Large intestine (tissue), 3 donors: ENCODE measurements at regions not wholly inside any gene's neighbourhood (a gene's known extent, or its start where the extent isn't known, plus 50 kb on each side); places are given as distances from the start of the nearest gene placed in this dataset.
"Not testable (repeated sequence)": the region's sequence is repeated elsewhere in the genome, so short reads cannot be mapped to it uniquely, and the experiment has no call there.

Source experiments
- DNase-seq, 2 donors: peaks; one replicate each; pipeline versions ENCODE4 v3.0.0 to v3.0.0-alpha.2; 2013
- H3K27ac ChIP-seq: one replicate; pipeline ENCODE4 v1.5.1; 2013; ENCODE audit warnings: low read length
- H3K27me3 ChIP-seq: 2 replicates; pipeline ENCODE4 v1.6.1; 2013; ENCODE audit warnings: low read length; ENCODE audit not compliant: control insufficient read depth, insufficient read depth
- H3K36me3 ChIP-seq: 2 replicates; pipeline ENCODE4 v1.6.1; 2013; ENCODE audit warnings: low read length; ENCODE audit not compliant: control insufficient read depth, insufficient read depth
- H3K4me1 ChIP-seq: one replicate; pipeline ENCODE4 v1.6.1; 2013; ENCODE audit warnings: low read length; ENCODE audit not compliant: control insufficient read depth, insufficient read depth
- H3K4me3 ChIP-seq: one replicate; pipeline ENCODE4 v1.5.1; 2013; ENCODE audit warnings: low read length
- H3K9me3 ChIP-seq: one replicate; pipeline ENCODE4 v1.6.1; 2013; ENCODE audit warnings: mild to moderate bottlenecking, low read depth, low read length, moderate library complexity; ENCODE audit not compliant: control insufficient read depth
- WGBS: methylation state at CpG from one replicate; pipeline ENCODE4 v1.1.5; 2013; ENCODE audit warnings: low lambda C conversion rate; ENCODE audit not compliant: insufficient coverage; 5-methylcytosine and 5-hydroxymethylcytosine counted together

GRCh38 chr6:79416931-79417330, 120.3 kb downstream of the LCA5 start:
- no peaks in the 10 kb centered on the region for H3K36me3 ChIP-seq
- 100% methylated on average over 1 of the region's 2 CpGs for WGBS
- no peaks in the 10 kb centered on the region for H3K9me3 ChIP-seq
- H3K27ac ChIP-seq, result no peak overlapping the region
- no peaks in the 10 kb centered on the region for H3K27me3 ChIP-seq
- DNase-seq, result no peak
- H3K4me3 ChIP-seq, result no peak overlapping the region
- H3K4me1 ChIP-seq, result peaks cover 5% of the 10 kb centered on the region

GRCh38 chr6:79413562-79414002, 123.6 kb downstream of the LCA5 start:
- no peaks in the 10 kb centered on the region for H3K9me3 ChIP-seq
- no peak for DNase-seq
- no peaks in the 10 kb centered on the region for H3K36me3 ChIP-seq
- no peaks in the 10 kb centered on the region for H3K4me1 ChIP-seq
- H3K27ac ChIP-seq, result no peak overlapping the region
- H3K27me3 ChIP-seq, result no peaks in the 10 kb centered on the region
- whole genome bisulfite sequencing, result no CpG with 5 or more reads among the region's 2 CpGs
- H3K4me3 ChIP-seq, result no peak overlapping the region

- WGBS, result 91% methylated on average over 1 of the region's 2 CpGs
- no peak for DNase-seq
Observed at GRCh38 chr6:79410806-79411205, 126.4 kb downstream of the LCA5 start.

GRCh38 chr6:79408256-79408974, 128.8 kb downstream of the LCA5 start:
- no peak overlapping the region for H3K4me3 ChIP-seq
- H3K27ac ChIP-seq, result no peak overlapping the region
- no peaks in the 10 kb centered on the region for H3K27me3 ChIP-seq
- 90% methylated on average over 2 of the region's 7 CpGs for WGBS
- H3K4me1 ChIP-seq, result peaks cover 17% of the 10 kb centered on the region
- H3K36me3 ChIP-seq, result no peaks in the 10 kb centered on the region
- peaks cover 4% of the 10 kb centered on the region for H3K9me3 ChIP-seq
- no peak for DNase-seq

More at GRCh38 chr6:79410806-79411205, 126.4 kb downstream of the LCA5 start:
- Histone ChIP-seq H3K4me3 (no peak overlapping the region), H3K4me1 (no peaks in the 10 kb centered on the region), H3K36me3 (no peaks in the 10 kb centered on the region), H3K27me3 (no peaks in the 10 kb centered on the region), H3K9me3 (peaks cover 1% of the 10 kb centered on the region), H3K27ac (no peak overlapping the region)

- peaks cover 45% of the 10 kb centered on the region for H3K4me1 ChIP-seq
- H3K4me3 ChIP-seq, result no peak overlapping the region
- WGBS, result no CpG with 5 or more reads among the region's 8 CpGs
- no peaks in the 10 kb centered on the region for H3K27me3 ChIP-seq
- H3K9me3 ChIP-seq, result peaks cover 4% of the 10 kb centered on the region
- peak; percentile 97 to 98 for DNase-seq
- H3K27ac ChIP-seq, result peak overlapping the region; percentile 90
- H3K36me3 ChIP-seq, result no peaks in the 10 kb centered on the region
Observed at GRCh38 chr6:79404677-79405076, 132.6 kb downstream of the LCA5 start.

- WGBS, result no CpG with 5 or more reads among the region's 3 CpGs
- DNase-seq, result no peak
- Histone ChIP-seq H3K4me3 (no peak overlapping the region), H3K27me3 (no peaks in the 10 kb centered on the region), H3K36me3 (no peaks in the 10 kb centered on the region), H3K9me3 (peaks cover 4% of the 10 kb centered on the region), H3K27ac (peak overlapping the region; percentile 90), H3K4me1 (peaks cover 47% of the 10 kb centered on the region)
Observed at GRCh38 chr6:79404261-79404660, 133.0 kb downstream of the LCA5 start.

- no peak for DNase-seq
- no CpG with 5 or more reads among the region's 1 CpG for WGBS
- Histone ChIP-seq H3K27me3 (no peaks in the 10 kb centered on the region), H3K4me3 (no peak overlapping the region), H3K36me3 (no peaks in the 10 kb centered on the region), H3K4me1 (peaks cover 49% of the 10 kb centered on the region), H3K9me3 (peaks cover 4% of the 10 kb centered on the region), H3K27ac (peak overlapping the region; percentile 90)
Observed at GRCh38 chr6:79403563-79403962, 133.7 kb downstream of the LCA5 start.

GRCh38 chr6:79403086-79403485, 134.1 kb downstream of the LCA5 start:
- Histone ChIP-seq H3K9me3 (peaks cover 4% of the 10 kb centered on the region), H3K27ac (no peak overlapping the region), H3K4me1 (peaks cover 49% of the 10 kb centered on the region), H3K27me3 (no peaks in the 10 kb centered on the region), H3K4me3 (no peak overlapping the region), H3K36me3 (no peaks in the 10 kb centered on the region)
- DNase-seq, result no peak

- H3K27ac ChIP-seq, result peak overlapping the region; percentile 83
- no CpG with 5 or more reads among the region's 3 CpGs for WGBS
- peak; percentile 71 to 73 for DNase-seq
Observed at GRCh38 chr6:79399499-79399898, 137.7 kb downstream of the LCA5 start.

GRCh38 chr6:79398617-79399016, 138.6 kb downstream of the LCA5 start:
- not testable (repeated sequence) for H3K4me3 ChIP-seq, DNase-seq, H3K36me3 ChIP-seq, H3K9me3 ChIP-seq, H3K27me3 ChIP-seq, H3K27ac ChIP-seq
- peaks cover 34% of the 10 kb centered on the region for H3K4me1 ChIP-seq
- WGBS, result no CpG with 5 or more reads among the region's 2 CpGs

More at GRCh38 chr6:79399499-79399898, 137.7 kb downstream of the LCA5 start:
- no peaks in the 10 kb centered on the region for H3K9me3 ChIP-seq
- no peaks in the 10 kb centered on the region for H3K27me3 ChIP-seq
- no peak overlapping the region for H3K4me3 ChIP-seq
- H3K4me1 ChIP-seq, result peaks cover 43% of the 10 kb centered on the region
- no peaks in the 10 kb centered on the region for H3K36me3 ChIP-seq

- no peaks in the 10 kb centered on the region for H3K36me3 ChIP-seq
- no peak overlapping the region for H3K4me3 ChIP-seq
- no peaks in the 10 kb centered on the region for H3K27me3 ChIP-seq
- H3K4me1 ChIP-seq, result peaks cover 20% of the 10 kb centered on the region
- DNase-seq, result no peak
- no peak overlapping the region for H3K27ac ChIP-seq
- H3K9me3 ChIP-seq, result no peaks in the 10 kb centered on the region
- 86% methylated on average over 1 of the region's 2 CpGs for WGBS
Observed at GRCh38 chr6:79396625-79397024, 140.6 kb downstream of the LCA5 start.
